Loucy (cell line): ENCODE measurements at regions not wholly inside any gene's neighbourhood (a gene's known extent, or its start where the extent isn't known, plus 50 kb on each side); places are given as distances from the start of the nearest gene placed in this dataset.

Source experiments
- H2AFZ ChIP-seq: fragments of 200-600 bp; sonication (generic); 2 replicates; pipeline ENCODE4 v1.6.0; 2016; ENCODE audit warnings: antibody characterized with exemption, mild to moderate bottlenecking, low read length, moderate library complexity
- H3F3A ChIP-seq: fragments of 200-600 bp; 2 replicates; pipeline ENCODE4 v1.6.0; 2016; ENCODE audit warnings: antibody characterized with exemption, low read depth, mild to moderate bottlenecking
- H3K27me3 ChIP-seq: fragments of 200-600 bp; sonication (generic); 2 replicates; pipeline ENCODE4 v1.6.1; 2014; ENCODE audit warnings: low read length, mild to moderate bottlenecking; ENCODE audit not compliant: insufficient read depth, poor library complexity, severe bottlenecking
- H3K36me3 ChIP-seq: fragments of 200-600 bp; sonication (generic); 2 replicates; pipeline ENCODE4 v1.6.1; 2016; ENCODE audit warnings: low read length; ENCODE audit not compliant: insufficient read depth
- H3K4me1 ChIP-seq: fragments of 200-600 bp; sonication (generic); 2 replicates; pipeline ENCODE4 v1.5.1; 2014; ENCODE audit warnings: low read length, mild to moderate bottlenecking; ENCODE audit not compliant: insufficient read depth, poor library complexity, severe bottlenecking
- H3K4me2 ChIP-seq: fragments of 200-600 bp; sonication (generic); 2 replicates; pipeline ENCODE4 v1.6.0; 2014; ENCODE audit warnings: antibody characterized with exemption, low read length, low read depth, mild to moderate bottlenecking; ENCODE audit not compliant: poor library complexity, severe bottlenecking
- H3K4me3 ChIP-seq: fragments of 200-600 bp; sonication (generic); 2 replicates; pipeline ENCODE4 v1.5.1; 2014; ENCODE audit warnings: low read length, mild to moderate bottlenecking, mixed read lengths; ENCODE audit not compliant: poor library complexity, severe bottlenecking
- H3K79me2 ChIP-seq: fragments of 200-600 bp; sonication (generic); 2 replicates; pipeline ENCODE4 v1.6.1; 2014; ENCODE audit warnings: low read length; ENCODE audit not compliant: insufficient read depth
- H3K9ac ChIP-seq: fragments of 200-600 bp; sonication (generic); 2 replicates; pipeline ENCODE4 v1.6.0; 2014; ENCODE audit warnings: mild to moderate bottlenecking, low read depth, low read length, moderate library complexity; ENCODE audit not compliant: poor library complexity, severe bottlenecking
- H3K9me2 ChIP-seq: fragments of 200-600 bp; sonication (generic); replicated peaks from 2 replicates; pipeline ENCODE4 v1.6.1; 2016; ENCODE audit warnings: low read depth, low read length, mixed read lengths
- H3K9me3 ChIP-seq: fragments of 200-600 bp; sonication (generic); 2 replicates; pipeline ENCODE4 v1.6.1; 2014; ENCODE audit warnings: mild to moderate bottlenecking, antibody characterized with exemption, low read length, low read depth; ENCODE audit not compliant: insufficient read depth
- H4K20me1 ChIP-seq: fragments of 200-600 bp; sonication (generic); 2 replicates; pipeline ENCODE4 v1.6.0; 2014; ENCODE audit warnings: antibody characterized with exemption, low read length, mild to moderate bottlenecking; ENCODE audit not compliant: insufficient read depth, poor library complexity, severe bottlenecking
- CTCF ChIP-seq: fragments of 200-600 bp; sonication (generic); conservative IDR thresholded peaks from 2 replicates; pipeline ENCODE4 v1.5.1; 2014; ENCODE audit warnings: mild to moderate bottlenecking, antibody characterized with exemption, low read length
- EZH2phosphoT487 ChIP-seq: fragments of 200-600 bp; IDR thresholded peaks from 2 replicates; pipeline ENCODE4 v1.6.1; 2018; ENCODE audit warnings: antibody characterized with exemption, mild to moderate bottlenecking, moderate library complexity, borderline replicate concordance

- Histone ChIP-seq H3K4me2 (no peak overlapping the region), H3K9me2 (no peaks in the 10 kb centered on the region), H4K20me1 (no peaks in the 10 kb centered on the region), H3F3A (no peaks in the 10 kb centered on the region), H2AFZ (no peak overlapping the region), H3K4me3 (no peak overlapping the region), H3K9me3 (no peaks in the 10 kb centered on the region), H3K79me2 (no peaks in the 10 kb centered on the region), H3K9ac (no peak overlapping the region), H3K4me1 (no peaks in the 10 kb centered on the region), H3K27me3 (no peaks in the 10 kb centered on the region), H3K36me3 (no peaks in the 10 kb centered on the region)
- no peak for TF ChIP-seq EZH2phosphoT487
- no peak for TF ChIP-seq CTCF
These were observed 472.8 kb downstream of the ZNF674 start for GRCh38 chrX:46072372-46072771.

DNA sequence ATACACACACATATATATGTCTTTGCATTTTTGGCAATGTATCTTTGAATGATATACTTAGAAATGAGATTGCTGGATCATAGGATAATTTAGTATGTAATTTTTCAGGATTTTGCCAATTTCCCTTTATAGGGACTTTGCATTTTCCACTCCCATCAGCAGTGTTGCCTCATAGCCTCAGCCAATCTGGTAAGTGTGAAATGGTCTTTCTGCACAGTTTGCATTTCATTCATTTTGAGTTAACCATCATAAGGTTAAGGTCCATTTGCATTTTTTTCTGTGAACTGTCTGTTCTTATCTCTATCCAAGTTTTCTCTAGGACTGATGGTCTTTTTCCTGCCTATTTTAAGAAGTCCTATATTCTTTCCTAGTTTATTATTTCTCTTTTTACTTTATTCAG lies 474.8 kb downstream of the ZNF674 start:
- no peaks in the 10 kb centered on the region for H3K9me3 ChIP-seq
- H3K4me1 ChIP-seq = no peaks in the 10 kb centered on the region
- H2AFZ ChIP-seq = no peak overlapping the region
- no peak overlapping the region for H3K4me3 ChIP-seq
- H3K27me3 ChIP-seq = no peaks in the 10 kb centered on the region
- no peak overlapping the region for H3K9ac ChIP-seq
- no peaks in the 10 kb centered on the region for H3K79me2 ChIP-seq
- TF ChIP-seq EZH2phosphoT487 (no peak), CTCF (no peak)
- H3K36me3 ChIP-seq = no peaks in the 10 kb centered on the region
- no peak overlapping the region for H3K4me2 ChIP-seq
- H3F3A ChIP-seq = no peaks in the 10 kb centered on the region
- no peaks in the 10 kb centered on the region for H3K9me2 ChIP-seq
- no peaks in the 10 kb centered on the region for H4K20me1 ChIP-seq

- no peak overlapping the region for H3K4me3 ChIP-seq
- H3K4me1 ChIP-seq = no peaks in the 10 kb centered on the region
- H3K27me3 ChIP-seq = no peaks in the 10 kb centered on the region
- H3F3A ChIP-seq = no peaks in the 10 kb centered on the region
- H3K9me3 ChIP-seq = no peaks in the 10 kb centered on the region
- H2AFZ ChIP-seq = no peak overlapping the region
- no peaks in the 10 kb centered on the region for H3K36me3 ChIP-seq
- no peaks in the 10 kb centered on the region for H3K79me2 ChIP-seq
- no peak overlapping the region for H3K4me2 ChIP-seq
- no peaks in the 10 kb centered on the region for H4K20me1 ChIP-seq
- H3K9ac ChIP-seq = no peak overlapping the region
- no peaks in the 10 kb centered on the region for H3K9me2 ChIP-seq
- TF ChIP-seq EZH2phosphoT487 (no peak), CTCF (no peak)
These were observed 485.9 kb downstream of the ZNF674 start for GRCh38 chrX:46059316-46059715.
